Neuronal stem cell (in vitro differentiated cells): ENCODE measurements at regions not wholly inside any gene's neighbourhood (a gene's known extent, or its start where the extent isn't known, plus 50 kb on each side); places are given as distances from the start of the nearest gene placed in this dataset.
A peak's percentile ranks its signal among the peaks of the same experiment; 100 is the strongest.

Source experiments
- DNase-seq: peaks from one replicate; pipeline ENCODE4 v3.0.0-alpha.2; 2013; ENCODE audit warnings: low spot score
- H2AFZ ChIP-seq: one replicate; pipeline ENCODE4 v1.6.1; 2013; ENCODE audit warnings: mild to moderate bottlenecking, low read length, inconsistent platforms
- H2AK5ac ChIP-seq: 2 replicates; pipeline ENCODE4 v1.6.1; 2013; ENCODE audit warnings: low read depth, mild to moderate bottlenecking, inconsistent platforms, low read length, moderate library complexity, mixed read lengths
- H2BK120ac ChIP-seq: 2 replicates; pipeline ENCODE4 v1.6.1; 2013; ENCODE audit warnings: low read depth, mild to moderate bottlenecking, inconsistent platforms, low read length, moderate library complexity, mixed read lengths
- H2BK12ac ChIP-seq: one replicate; pipeline ENCODE4 v1.6.1; 2013; ENCODE audit warnings: low read length, inconsistent platforms
- H2BK15ac ChIP-seq: 2 replicates; pipeline ENCODE4 v1.6.1; 2013; ENCODE audit warnings: mild to moderate bottlenecking, low read length, inconsistent platforms, mixed read lengths
- H2BK5ac ChIP-seq: one replicate; pipeline ENCODE4 v1.6.1; 2013; ENCODE audit warnings: inconsistent platforms, mild to moderate bottlenecking, low read length, moderate library complexity
- H3K14ac ChIP-seq: one replicate; pipeline ENCODE4 v1.6.1; 2013; ENCODE audit warnings: low read length, inconsistent platforms
- H3K18ac ChIP-seq: 2 replicates; pipeline ENCODE4 v1.6.1; 2013; ENCODE audit warnings: low read length, inconsistent platforms
- H3K23ac ChIP-seq: 2 replicates; pipeline ENCODE4 v1.6.1; 2013; ENCODE audit warnings: low read depth, mild to moderate bottlenecking, mixed read lengths, low read length, inconsistent platforms; ENCODE audit not compliant: poor library complexity
- H3K27ac ChIP-seq: replicated peaks from 3 replicates; pipeline ENCODE4 v1.5.1; 2013; ENCODE audit warnings: low read length, inconsistent platforms
- H3K27me3 ChIP-seq, 3 experiments: 2 replicates each; pipeline ENCODE4 v1.6.1; 2013; ENCODE audit warnings: low read length in 3 of 3, mild to moderate bottlenecking in 2 of 3, inconsistent platforms in 1 of 3, low read depth in 1 of 3, mixed read lengths in 1 of 3, moderate library complexity in 1 of 3; ENCODE audit not compliant: control insufficient read depth in 3 of 3, insufficient read depth in 3 of 3
- H3K36me3 ChIP-seq, 2 donors: replicated peaks in 1 of 2; 2 replicates each; pipeline ENCODE4 v1.6.1; 2013; ENCODE audit warnings: low read length in 2 of 2; ENCODE audit not compliant: control insufficient read depth in 2 of 2, insufficient read depth in 2 of 2
- H3K4ac ChIP-seq: 2 replicates; pipeline ENCODE4 v1.6.1; 2013; ENCODE audit warnings: inconsistent platforms, mild to moderate bottlenecking, low read length, moderate library complexity
- H3K4me1 ChIP-seq, 2 donors: 1 replicate in 1 of 2; 2 replicates in 1 of 2; pipeline ENCODE4 v1.6.1; 2013; ENCODE audit warnings: low read length in 2 of 2, low read depth in 1 of 2; ENCODE audit not compliant: control insufficient read depth in 2 of 2, insufficient read depth in 1 of 2
- H3K4me2 ChIP-seq: one replicate; pipeline ENCODE4 v1.6.1; 2013; ENCODE audit warnings: mild to moderate bottlenecking, low read length, inconsistent platforms; ENCODE audit not compliant: insufficient read depth, poor library complexity, severe bottlenecking
- H3K4me3 ChIP-seq, 2 donors: 2 replicates each; pipeline ENCODE4 v1.5.1; 2013; ENCODE audit warnings: low read length in 2 of 2, mild to moderate bottlenecking in 2 of 2, inconsistent platforms in 1 of 2, moderate library complexity in 1 of 2
- H3K79me1 ChIP-seq: one replicate; pipeline ENCODE4 v1.6.1; 2013; ENCODE audit warnings: low read depth, mild to moderate bottlenecking, inconsistent platforms, low read length, moderate library complexity
- H3K9ac ChIP-seq: one replicate; pipeline ENCODE4 v1.6.1; 2013; ENCODE audit warnings: mild to moderate bottlenecking, low read depth, low read length, inconsistent platforms; ENCODE audit not compliant: poor library complexity
- H3K9me3 ChIP-seq, 2 donors: replicated peaks in 1 of 2; 2 replicates each; pipeline versions ENCODE3 to v1.6.1; 2013; ENCODE audit warnings: low read length in 2 of 2, mild to moderate bottlenecking in 2 of 2, inconsistent platforms in 1 of 2, low read depth in 1 of 2, mixed read lengths in 1 of 2, moderate library complexity in 1 of 2; ENCODE audit not compliant: control insufficient read depth in 2 of 2, insufficient read depth in 1 of 2
- H4K8ac ChIP-seq: one replicate; pipeline ENCODE4 v1.6.1; 2013; ENCODE audit warnings: low read depth, mild to moderate bottlenecking, inconsistent platforms, low read length, moderate library complexity
- H4K91ac ChIP-seq: one replicate; pipeline ENCODE4 v1.6.1; 2013; ENCODE audit warnings: low read length, low read depth, mild to moderate bottlenecking, inconsistent platforms; ENCODE audit not compliant: poor library complexity
- WGBS, 2 donors: extraction: QIAGEN DNeasy Blood & Tissue Kit; methylation state at CpG; one replicate each; pipeline ENCODE4 v1.1.7; 2013; ENCODE audit warnings: missing lambda C conversion rate in 2 of 2, mixed read lengths in 1 of 2; ENCODE audit not compliant: insufficient read length in 2 of 2, insufficient replicate concordance in 1 of 2; ENCODE audit errors: extremely low coverage in 2 of 2; 5-methylcytosine and 5-hydroxymethylcytosine counted together

GRCh38 chr15:47577000-47577399 lies 140.3 kb upstream of the SEMA6D start:
- Histone ChIP-seq H3K14ac (no peak overlapping the region), H3K9ac (no peak overlapping the region), H2BK120ac (no peak overlapping the region), H2BK15ac (no peak overlapping the region), H3K18ac (no peak overlapping the region), H2AK5ac (no peak overlapping the region), H3K36me3 (no peaks in the 10 kb centered on the region), H4K91ac (no peak overlapping the region), H3K79me1 (no peaks in the 10 kb centered on the region), H3K9me3 (no peaks in the 10 kb centered on the region), H2AFZ (no peak overlapping the region), H3K4me1 (peaks cover 0 to 6% of the 10 kb centered on the region in 2 donors), H3K4me3 (no peak overlapping the region), H3K4ac (no peak overlapping the region), H2BK12ac (no peak overlapping the region), H3K23ac (no peak overlapping the region), H2BK5ac (no peak overlapping the region), H4K8ac (no peak overlapping the region), H3K27ac (no peak overlapping the region), H3K4me2 (no peak overlapping the region), H3K27me3 (no peaks in the 10 kb centered on the region)
- no peak for DNase-seq

GRCh38 chr15:47577461-47577860 lies 139.8 kb upstream of the SEMA6D start:
- H3K14ac ChIP-seq = no peak overlapping the region
- H3K27me3 ChIP-seq = no peaks in the 10 kb centered on the region
- no peak overlapping the region for H3K27ac ChIP-seq
- peaks cover 0 to 9% of the 10 kb centered on the region in 2 donors for H3K4me1 ChIP-seq
- no peaks in the 10 kb centered on the region for H3K79me1 ChIP-seq
- H4K91ac ChIP-seq = no peak overlapping the region
- no peak for DNase-seq
- H2BK5ac ChIP-seq = no peak overlapping the region
- H4K8ac ChIP-seq = no peak overlapping the region
- no peaks in the 10 kb centered on the region for H3K9me3 ChIP-seq
- H2BK12ac ChIP-seq = no peak overlapping the region
- no peak overlapping the region for H2AK5ac ChIP-seq
- H2BK15ac ChIP-seq = no peak overlapping the region
- no peak overlapping the region for H3K4ac ChIP-seq
- H3K4me2 ChIP-seq = no peak overlapping the region
- no peaks in the 10 kb centered on the region for H3K36me3 ChIP-seq
- H3K18ac ChIP-seq = no peak overlapping the region
- H2AFZ ChIP-seq = no peak overlapping the region
- H3K9ac ChIP-seq = no peak overlapping the region
- no peak overlapping the region for H2BK120ac ChIP-seq
- no peak overlapping the region for H3K4me3 ChIP-seq
- WGBS, 2 donors = no CpG with 5 or more reads among the region's 3 CpGs
- H3K23ac ChIP-seq = no peak overlapping the region

GRCh38 chr15:47582233-47582632 lies 135.1 kb upstream of the SEMA6D start:
- no peaks in the 10 kb centered on the region for H3K27me3 ChIP-seq
- no peak overlapping the region for H3K4ac ChIP-seq
- H3K9ac ChIP-seq = no peak overlapping the region
- H3K23ac ChIP-seq = no peak overlapping the region
- no peak overlapping the region for H4K8ac ChIP-seq
- no peak overlapping the region for H3K4me2 ChIP-seq
- H4K91ac ChIP-seq = no peak overlapping the region
- no peak overlapping the region for H3K27ac ChIP-seq
- H3K4me1 ChIP-seq = peaks cover 0 to 14% of the 10 kb centered on the region in 2 donors
- H3K18ac ChIP-seq = peak overlapping the region; percentile 48
- no peak overlapping the region for H2BK5ac ChIP-seq
- H3K14ac ChIP-seq = no peak overlapping the region
- H3K36me3 ChIP-seq = no peaks in the 10 kb centered on the region
- no peak for DNase-seq
- H2BK15ac ChIP-seq = no peak overlapping the region
- H3K79me1 ChIP-seq = no peaks in the 10 kb centered on the region
- no peak overlapping the region for H2AFZ ChIP-seq
- WGBS, 2 donors = no CpG with 5 or more reads among the region's 4 CpGs
- H3K9me3 ChIP-seq = no peaks in the 10 kb centered on the region
- H3K4me3 ChIP-seq = no peak overlapping the region
- no peak overlapping the region for H2BK12ac ChIP-seq
- H2BK120ac ChIP-seq = no peak overlapping the region
- no peak overlapping the region for H2AK5ac ChIP-seq

- H4K8ac ChIP-seq = no peak overlapping the region
- no peak overlapping the region for H3K23ac ChIP-seq
- DNase-seq = no peak
- WGBS, 2 donors = no CpG with 5 or more reads among the region's 3 CpGs
- no peak overlapping the region for H2AFZ ChIP-seq
- no peak overlapping the region for H3K4ac ChIP-seq
- H3K79me1 ChIP-seq = no peaks in the 10 kb centered on the region
- H2BK5ac ChIP-seq = no peak overlapping the region
- no peaks in the 10 kb centered on the region for H3K9me3 ChIP-seq
- no peak overlapping the region for H3K14ac ChIP-seq
- H3K9ac ChIP-seq = no peak overlapping the region
- H3K4me3 ChIP-seq = no peak overlapping the region
- H3K4me1 ChIP-seq = peaks cover 0 to 26% of the 10 kb centered on the region in 2 donors
- H3K27ac ChIP-seq = no peak overlapping the region
- no peak overlapping the region for H2AK5ac ChIP-seq
- H2BK12ac ChIP-seq = no peak overlapping the region
- no peak overlapping the region for H3K18ac ChIP-seq
- H2BK120ac ChIP-seq = no peak overlapping the region
- H3K27me3 ChIP-seq = no peaks in the 10 kb centered on the region
- H3K4me2 ChIP-seq = no peak overlapping the region
- H2BK15ac ChIP-seq = no peak overlapping the region
- no peaks in the 10 kb centered on the region for H3K36me3 ChIP-seq
- H4K91ac ChIP-seq = no peak overlapping the region
These were observed 133.0 kb upstream of the SEMA6D start for GRCh38 chr15:47584316-47584715.
